Suprapubic skin (tissue), 4 donors: ENCODE measurements at regions not wholly inside any gene's neighbourhood (a gene's known extent, or its start where the extent isn't known, plus 50 kb on each side); places are given as distances from the start of the nearest gene placed in this dataset.

Experiments
- DNase-seq, 2 donors: peaks; one replicate each; pipeline ENCODE4 v3.0.0-alpha.2; 2019; ENCODE audit warnings: low spot score in 2 of 2
- H3K27ac ChIP-seq: fragments of 200-600 bp; sonication (generic); one replicate; pipeline ENCODE4 v1.5.1; 2019
- H3K27me3 ChIP-seq: fragments of 200-600 bp; sonication (generic); one replicate; pipeline ENCODE4 v1.5.1; 2019
- H3K36me3 ChIP-seq: fragments of 200-600 bp; sonication (generic); one replicate; pipeline ENCODE4 v1.5.1; 2019
- H3K4me1 ChIP-seq: fragments of 200-600 bp; sonication (generic); one replicate; pipeline ENCODE4 v1.5.1; 2019
- H3K4me3 ChIP-seq: fragments of 200-600 bp; sonication (generic); one replicate; pipeline ENCODE4 v1.5.1; 2019; ENCODE audit warnings: mild to moderate bottlenecking
- H3K9me3 ChIP-seq: fragments of 200-600 bp; sonication (generic); one replicate; pipeline ENCODE4 v1.5.1; 2019
- CTCF ChIP-seq, 2 donors: fragments of 200-600 bp in 1 of 2; fragments of 450-650 bp in 1 of 2; sonication (generic) in 1 of 2; IDR thresholded peaks; one replicate each; pipeline ENCODE4 v1.5.1; 2016 to 2019; ENCODE audit warnings: antibody characterized with exemption in 2 of 2, mild to moderate bottlenecking in 1 of 2, moderate library complexity in 1 of 2
- EP300 ChIP-seq: sonication (generic); formaldehyde crosslinking; IDR thresholded peaks from one replicate; pipeline ENCODE4 v1.6.1; 2017; ENCODE audit warnings: antibody characterized with exemption
- POLR2A ChIP-seq, 2 donors: fragments of 450-650 bp; IDR thresholded peaks; one replicate each; pipeline ENCODE4 v1.6.1; 2017; ENCODE audit warnings: antibody characterized with exemption in 2 of 2, mild to moderate bottlenecking in 2 of 2, moderate library complexity in 2 of 2
- POLR2AphosphoS5 ChIP-seq, 3 donors: sonication (generic); formaldehyde crosslinking; IDR thresholded peaks; one replicate each; pipeline ENCODE4 v1.6.1; 2017; ENCODE audit warnings: antibody characterized with exemption in 3 of 3
- WGBS: methylation state at CpG from one replicate; pipeline ENCODE4 v1.1.5; 2018; 5-methylcytosine and 5-hydroxymethylcytosine counted together

DNA sequence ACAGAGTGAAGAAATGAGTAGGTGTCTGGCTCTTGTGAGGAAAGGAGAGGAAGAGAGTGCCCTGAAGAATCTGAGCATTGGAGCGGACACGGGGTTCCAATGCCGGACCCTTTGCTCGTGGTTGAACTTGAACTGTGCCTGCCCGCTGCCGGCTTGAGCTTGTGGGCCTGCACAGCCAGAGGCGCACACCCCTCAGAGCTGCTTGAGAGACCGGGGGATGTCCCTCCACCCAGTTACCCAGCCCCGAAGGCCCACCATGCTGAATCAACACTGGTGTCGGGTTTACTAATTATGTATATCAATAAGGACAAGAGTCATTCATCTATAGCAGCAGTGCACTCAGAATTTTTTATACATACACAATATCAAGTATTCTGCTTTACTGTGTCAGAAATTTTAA is 218.3 kb upstream of the CST7 start:
- 91% methylated on average over 10 of the region's 10 CpGs for WGBS
- Histone ChIP-seq H3K27ac (no peak overlapping the region), H3K4me1 (no peaks in the 10 kb centered on the region), H3K9me3 (no peaks in the 10 kb centered on the region), H3K4me3 (no peak overlapping the region), H3K36me3 (no peaks in the 10 kb centered on the region), H3K27me3 (no peaks in the 10 kb centered on the region)
- no peak for TF ChIP-seq POLR2A (IDR thresholded peaks at IDR 0.05)
- TF ChIP-seq POLR2AphosphoS5 (IDR thresholded peaks at IDR 0.05): no peak
- TF ChIP-seq EP300: no peak
- no peak for TF ChIP-seq CTCF (IDR thresholded peaks at IDR 0.05)
- DNase-seq: no peak

GRCh38 chr20:24731312-24731711 is 217.8 kb upstream of the CST7 start:
- Histone ChIP-seq H3K36me3 (no peaks in the 10 kb centered on the region), H3K4me1 (no peaks in the 10 kb centered on the region), H3K9me3 (no peaks in the 10 kb centered on the region), H3K4me3 (no peak overlapping the region), H3K27ac (no peak overlapping the region), H3K27me3 (no peaks in the 10 kb centered on the region)
- no peak for TF ChIP-seq POLR2A (IDR thresholded peaks at IDR 0.05)
- no peak for DNase-seq
- WGBS: 79% methylated on average over 10 of the region's 10 CpGs

DNA sequence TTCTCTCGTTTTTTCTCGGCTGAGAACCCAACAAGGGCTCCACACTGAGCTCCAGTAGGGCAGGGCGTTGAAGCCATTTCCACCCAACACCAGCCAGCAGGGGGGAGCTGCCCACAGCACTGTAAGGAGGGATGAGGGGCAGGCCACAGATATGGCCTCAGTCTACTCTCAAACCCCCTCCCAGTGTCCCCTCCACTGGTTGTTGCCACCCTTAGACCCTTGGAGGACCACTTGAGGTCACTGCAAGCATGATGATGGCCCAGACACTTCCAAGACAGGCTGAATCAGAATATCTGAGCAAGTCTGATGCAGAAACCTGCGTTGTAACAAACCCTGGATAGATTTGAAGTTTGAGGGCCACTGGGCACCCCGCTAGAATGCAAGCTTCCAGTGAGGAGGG is 217.0 kb upstream of the CST7 start:
- no peak for DNase-seq
- 78% methylated on average over 5 of the region's 5 CpGs for WGBS
- no peak overlapping the region for H3K27ac ChIP-seq
- H3K4me3 ChIP-seq: no peak overlapping the region
- H3K9me3 ChIP-seq: no peaks in the 10 kb centered on the region
- H3K4me1 ChIP-seq: no peaks in the 10 kb centered on the region
- TF ChIP-seq POLR2AphosphoS5 (IDR thresholded peaks at IDR 0.05) (no peak), POLR2A (IDR thresholded peaks at IDR 0.05) (no peak), CTCF (IDR thresholded peaks at IDR 0.05) (no peak), EP300 (no peak)
- no peaks in the 10 kb centered on the region for H3K36me3 ChIP-seq
- no peaks in the 10 kb centered on the region for H3K27me3 ChIP-seq

DNA sequence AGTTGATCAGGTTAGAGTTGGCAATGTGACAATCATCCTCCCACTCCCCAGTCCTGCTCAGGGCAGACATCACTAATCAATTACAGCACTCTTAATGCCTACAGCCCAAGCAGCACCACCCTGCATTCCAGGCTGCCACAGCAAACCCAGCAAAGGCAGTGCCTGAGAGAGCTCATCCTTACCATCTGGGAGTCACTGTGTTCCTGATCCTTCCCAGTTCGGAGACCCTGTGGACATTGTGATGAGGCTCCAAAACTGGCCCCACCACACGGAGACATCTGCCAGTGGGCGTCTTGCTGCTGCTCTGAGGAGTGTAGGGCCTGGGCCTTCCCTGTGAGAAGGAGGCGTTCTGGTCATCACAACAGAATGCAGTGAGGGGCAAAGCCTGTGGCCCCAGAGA is 216.5 kb upstream of the CST7 start:
- no peaks in the 10 kb centered on the region for H3K36me3 ChIP-seq
- no peaks in the 10 kb centered on the region for H3K27me3 ChIP-seq
- H3K4me1 ChIP-seq: no peaks in the 10 kb centered on the region
- WGBS: 86% methylated on average over 4 of the region's 4 CpGs
- no peak for DNase-seq
- H3K27ac ChIP-seq: no peak overlapping the region
- H3K9me3 ChIP-seq: no peaks in the 10 kb centered on the region
- H3K4me3 ChIP-seq: no peak overlapping the region
- TF ChIP-seq EP300: no peak
- no peak for TF ChIP-seq CTCF (IDR thresholded peaks at IDR 0.05)
- TF ChIP-seq POLR2A (IDR thresholded peaks at IDR 0.05): no peak

DNA sequence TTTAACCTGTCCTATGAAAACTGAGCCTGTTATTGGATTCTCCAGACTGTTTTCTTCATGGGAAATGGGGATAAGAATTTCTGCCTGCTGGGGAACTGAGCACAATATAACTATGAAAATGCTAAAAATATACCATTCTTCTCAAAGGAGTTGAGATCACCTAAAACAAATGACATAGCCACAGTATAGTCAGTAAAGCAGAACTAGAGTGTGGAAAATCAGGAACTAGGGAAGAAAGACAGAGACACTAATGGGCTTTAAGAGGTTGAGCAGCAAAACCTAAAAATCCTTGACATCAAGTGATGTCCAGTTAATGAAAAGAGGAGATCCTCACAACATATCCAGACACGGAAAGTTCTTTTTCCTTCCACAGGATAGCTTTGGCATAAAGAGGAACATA is 215.7 kb upstream of the CST7 start:
- Histone ChIP-seq H3K9me3 (no peaks in the 10 kb centered on the region), H3K36me3 (no peaks in the 10 kb centered on the region), H3K27ac (no peak overlapping the region), H3K27me3 (no peaks in the 10 kb centered on the region), H3K4me3 (no peak overlapping the region), H3K4me1 (no peaks in the 10 kb centered on the region)
- TF ChIP-seq POLR2A (IDR thresholded peaks at IDR 0.05) (no peak), POLR2AphosphoS5 (IDR thresholded peaks at IDR 0.05) (no peak), EP300 (no peak), CTCF (IDR thresholded peaks at IDR 0.05) (no peak)
- DNase-seq: no peak
- 76% methylated on average over 1 of the region's 1 CpG for WGBS

DNA sequence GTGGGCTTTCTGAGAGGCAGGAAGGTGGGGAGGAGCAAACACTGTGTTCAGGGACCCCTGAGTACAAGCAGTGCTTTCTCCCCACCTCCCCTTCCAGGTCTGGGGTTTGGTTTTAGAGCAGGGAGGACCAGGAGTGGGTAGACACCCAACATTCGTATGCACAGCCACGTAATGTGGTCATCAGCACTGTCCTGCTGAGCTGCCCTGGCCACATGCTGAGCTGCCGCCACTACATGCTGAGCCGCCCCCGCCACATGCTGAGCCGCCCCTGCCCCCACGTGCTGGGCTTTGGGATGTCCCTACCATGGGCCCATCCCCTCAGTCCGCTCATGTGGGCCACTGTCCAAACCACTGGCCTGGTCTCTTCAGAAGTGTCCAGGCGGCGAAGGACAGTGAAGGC is 214.9 kb upstream of the CST7 start:
- Histone ChIP-seq H3K4me3 (no peak overlapping the region), H3K9me3 (no peaks in the 10 kb centered on the region), H3K27ac (no peak overlapping the region), H3K4me1 (no peaks in the 10 kb centered on the region), H3K27me3 (no peaks in the 10 kb centered on the region), H3K36me3 (no peaks in the 10 kb centered on the region)
- 100% methylated on average over 5 of the region's 10 CpGs for WGBS
- DNase-seq: no peak
- TF ChIP-seq POLR2A (IDR thresholded peaks at IDR 0.05) (no peak), CTCF (IDR thresholded peaks at IDR 0.05) (no peak), POLR2AphosphoS5 (IDR thresholded peaks at IDR 0.05) (no peak), EP300 (no peak)
